ENCODE measurements at regions not wholly inside any gene's neighbourhood (a gene's known extent, or its start where the extent isn't known, plus 50 kb on each side); places are given as distances from the start of the nearest gene placed in this dataset.

- Histone ChIP-seq H3K4me1 (ENCODE audit: insufficient read depth, low read length) (no peaks in the 10 kb centered on the region), H3K9me3 (ENCODE audit: low read length) (no peaks in the 10 kb centered on the region), H3K36me3 (ENCODE audit: insufficient read depth, low read length) (no peaks in the 10 kb centered on the region), H3K4me3 (ENCODE audit: low read length) (no peak overlapping the region), H3K27me3 (ENCODE audit: insufficient read depth, low read length) (peaks cover 3% of the 10 kb centered on the region), H2AFZ (ENCODE audit: low read depth, low read length) (no peak overlapping the region)
Observed at GRCh38 chr22:49124608-49125007, 703.1 kb downstream of the BRD1 start.

- Histone ChIP-seq H2AFZ (ENCODE audit: low read depth, low read length) (no peak overlapping the region), H3K4me1 (ENCODE audit: insufficient read depth, low read length) (no peaks in the 10 kb centered on the region), H3K27me3 (ENCODE audit: insufficient read depth, low read length) (peaks cover 7% of the 10 kb centered on the region), H3K9me3 (ENCODE audit: low read length) (no peaks in the 10 kb centered on the region), H3K36me3 (ENCODE audit: insufficient read depth, low read length) (no peaks in the 10 kb centered on the region), H3K4me3 (ENCODE audit: low read length) (no peak overlapping the region)
Observed at GRCh38 chr22:49123621-49124192, 704.0 kb downstream of the BRD1 start.

GRCh38 chr22:49119551-49119952, 708.1 kb downstream of the BRD1 start:
- Histone ChIP-seq H2AFZ (ENCODE audit: low read depth, low read length) (no peak overlapping the region), H3K4me1 (ENCODE audit: insufficient read depth, low read length) (no peaks in the 10 kb centered on the region), H3K27me3 (ENCODE audit: insufficient read depth, low read length) (peaks cover 19% of the 10 kb centered on the region), H3K4me3 (ENCODE audit: low read length) (no peak overlapping the region), H3K9me3 (ENCODE audit: low read length) (no peaks in the 10 kb centered on the region), H3K36me3 (ENCODE audit: insufficient read depth, low read length) (no peaks in the 10 kb centered on the region)

- no peaks in the 10 kb centered on the region for H3K9me3 ChIP-seq (ENCODE audit: low read length)
- H3K27me3 ChIP-seq (ENCODE audit: insufficient read depth, low read length): peaks cover 19% of the 10 kb centered on the region
- no peak overlapping the region for H3K4me3 ChIP-seq (ENCODE audit: low read length)
- H3K4me1 ChIP-seq (ENCODE audit: insufficient read depth, low read length): no peaks in the 10 kb centered on the region
- H2AFZ ChIP-seq (ENCODE audit: low read depth, low read length): no peak overlapping the region
- H3K36me3 ChIP-seq (ENCODE audit: insufficient read depth, low read length): no peaks in the 10 kb centered on the region
Observed at GRCh38 chr22:49118065-49118464, 709.6 kb downstream of the BRD1 start.

GRCh38 chr22:49117486-49117885, 710.2 kb downstream of the BRD1 start:
- Histone ChIP-seq H3K36me3 (ENCODE audit: insufficient read depth, low read length) (no peaks in the 10 kb centered on the region), H3K4me3 (ENCODE audit: low read length) (no peak overlapping the region), H3K27me3 (ENCODE audit: insufficient read depth, low read length) (peaks cover 21% of the 10 kb centered on the region), H3K9me3 (ENCODE audit: low read length) (no peaks in the 10 kb centered on the region), H3K4me1 (ENCODE audit: insufficient read depth, low read length) (no peaks in the 10 kb centered on the region), H2AFZ (ENCODE audit: low read depth, low read length) (no peak overlapping the region)

GRCh38 chr22:49116486-49117120, 711.1 kb downstream of the BRD1 start:
- Histone ChIP-seq H3K27me3 (ENCODE audit: insufficient read depth, low read length) (peaks cover 21% of the 10 kb centered on the region), H3K4me3 (ENCODE audit: low read length) (no peak overlapping the region), H3K36me3 (ENCODE audit: insufficient read depth, low read length) (no peaks in the 10 kb centered on the region), H2AFZ (ENCODE audit: low read depth, low read length) (no peak overlapping the region), H3K4me1 (ENCODE audit: insufficient read depth, low read length) (no peaks in the 10 kb centered on the region), H3K9me3 (ENCODE audit: low read length) (no peaks in the 10 kb centered on the region)

GRCh38 chr22:49116021-49116420, 711.7 kb downstream of the BRD1 start:
- no peak overlapping the region for H3K4me3 ChIP-seq (ENCODE audit: low read length)
- H3K27me3 ChIP-seq (ENCODE audit: insufficient read depth, low read length): peaks cover 21% of the 10 kb centered on the region
- no peaks in the 10 kb centered on the region for H3K9me3 ChIP-seq (ENCODE audit: low read length)
- H3K36me3 ChIP-seq (ENCODE audit: insufficient read depth, low read length): no peaks in the 10 kb centered on the region
- no peak overlapping the region for H2AFZ ChIP-seq (ENCODE audit: low read depth, low read length)
- no peaks in the 10 kb centered on the region for H3K4me1 ChIP-seq (ENCODE audit: insufficient read depth, low read length)

- Histone ChIP-seq H3K36me3 (ENCODE audit: insufficient read depth, low read length) (no peaks in the 10 kb centered on the region), H3K4me1 (ENCODE audit: insufficient read depth, low read length) (no peaks in the 10 kb centered on the region), H3K4me3 (ENCODE audit: low read length) (no peak overlapping the region), H2AFZ (ENCODE audit: low read depth, low read length) (no peak overlapping the region), H3K9me3 (ENCODE audit: low read length) (no peaks in the 10 kb centered on the region), H3K27me3 (ENCODE audit: insufficient read depth, low read length) (peaks cover 21% of the 10 kb centered on the region)
Observed at GRCh38 chr22:49115197-49115596, 712.5 kb downstream of the BRD1 start.

GRCh38 chr22:49113758-49114157, 713.9 kb downstream of the BRD1 start:
- H3K4me1 ChIP-seq (ENCODE audit: insufficient read depth, low read length): no peaks in the 10 kb centered on the region
- no peaks in the 10 kb centered on the region for H3K36me3 ChIP-seq (ENCODE audit: insufficient read depth, low read length)
- H3K27me3 ChIP-seq (ENCODE audit: insufficient read depth, low read length): peaks cover 15% of the 10 kb centered on the region
- no peak overlapping the region for H2AFZ ChIP-seq (ENCODE audit: low read depth, low read length)
- no peaks in the 10 kb centered on the region for H3K9me3 ChIP-seq (ENCODE audit: low read length)
- no peak overlapping the region for H3K4me3 ChIP-seq (ENCODE audit: low read length)

- Histone ChIP-seq H3K27me3 (ENCODE audit: insufficient read depth, low read length) (peaks cover 16% of the 10 kb centered on the region), H2AFZ (ENCODE audit: low read depth, low read length) (no peak overlapping the region), H3K4me3 (ENCODE audit: low read length) (no peak overlapping the region), H3K9me3 (ENCODE audit: low read length) (no peaks in the 10 kb centered on the region), H3K4me1 (ENCODE audit: insufficient read depth, low read length) (no peaks in the 10 kb centered on the region), H3K36me3 (ENCODE audit: insufficient read depth, low read length) (no peaks in the 10 kb centered on the region)
Observed at GRCh38 chr22:49112661-49113626, 714.7 kb downstream of the BRD1 start.

GRCh38 chr22:49112176-49112575, 715.5 kb downstream of the BRD1 start:
- Histone ChIP-seq H2AFZ (ENCODE audit: low read depth, low read length) (no peak overlapping the region), H3K27me3 (ENCODE audit: insufficient read depth, low read length) (peaks cover 9% of the 10 kb centered on the region), H3K4me1 (ENCODE audit: insufficient read depth, low read length) (no peaks in the 10 kb centered on the region), H3K4me3 (ENCODE audit: low read length) (no peak overlapping the region), H3K36me3 (ENCODE audit: insufficient read depth, low read length) (no peaks in the 10 kb centered on the region), H3K9me3 (ENCODE audit: low read length) (no peaks in the 10 kb centered on the region)

GRCh38 chr22:49111085-49111484, 716.6 kb downstream of the BRD1 start:
- Histone ChIP-seq H2AFZ (ENCODE audit: low read depth, low read length) (no peak overlapping the region), H3K4me3 (ENCODE audit: low read length) (no peak overlapping the region), H3K4me1 (ENCODE audit: insufficient read depth, low read length) (no peaks in the 10 kb centered on the region), H3K36me3 (ENCODE audit: insufficient read depth, low read length) (no peaks in the 10 kb centered on the region), H3K27me3 (ENCODE audit: insufficient read depth, low read length) (peaks cover 10% of the 10 kb centered on the region), H3K9me3 (ENCODE audit: low read length) (no peaks in the 10 kb centered on the region)

GRCh38 chr22:49108636-49109315, 718.9 kb downstream of the BRD1 start:
- Histone ChIP-seq H2AFZ (ENCODE audit: low read depth, low read length) (no peak overlapping the region), H3K4me3 (ENCODE audit: low read length) (no peak overlapping the region), H3K27me3 (ENCODE audit: insufficient read depth, low read length) (peaks cover 12% of the 10 kb centered on the region), H3K9me3 (ENCODE audit: low read length) (no peaks in the 10 kb centered on the region), H3K36me3 (ENCODE audit: insufficient read depth, low read length) (no peaks in the 10 kb centered on the region), H3K4me1 (ENCODE audit: insufficient read depth, low read length) (no peaks in the 10 kb centered on the region)

All from neuron (in vitro differentiated cells).